GM23338 (cell line): ENCODE measurements at regions not wholly inside any gene's neighbourhood (a gene's known extent, or its start where the extent isn't known, plus 50 kb on each side); places are given as distances from the start of the nearest gene placed in this dataset.

Experiments
- ATAC-seq: fragments of 200-7000 bp; cut with Tn5 transposase; 3 replicates; pipeline ENCODE4 v1.9.1; 2020
- DNase-seq: peaks from one replicate; pipeline ENCODE4 v3.0.0-alpha.2; 2015; ENCODE audit warnings: low spot score
- H2AFZ ChIP-seq: fragments of 200-600 bp; sonication (generic); 2 replicates; pipeline ENCODE4 v1.8.0; 2016; ENCODE audit warnings: antibody characterized with exemption, mild to moderate bottlenecking, moderate library complexity
- H3F3A ChIP-seq: fragments of 200-600 bp; sonication (generic); replicated peaks from 2 replicates; pipeline ENCODE4 v1.8.0; 2017; ENCODE audit warnings: antibody characterized with exemption, mixed run types, low read depth
- H3K27ac ChIP-seq: fragments of 200-600 bp; sonication (generic); 2 replicates; pipeline ENCODE4 v1.6.1; 2016; ENCODE audit warnings: low read depth
- H3K27me3 ChIP-seq: fragments of 200-600 bp; sonication (generic); 2 replicates; pipeline ENCODE4 v1.8.0; 2016; ENCODE audit warnings: mild to moderate bottlenecking, mixed run types, moderate library complexity; ENCODE audit not compliant: insufficient read depth
- H3K36me3 ChIP-seq: fragments of 200-600 bp; sonication (generic); 2 replicates; pipeline ENCODE4 v1.8.0; 2016; ENCODE audit warnings: mild to moderate bottlenecking; ENCODE audit not compliant: insufficient read depth
- H3K4me1 ChIP-seq: fragments of 200-600 bp; sonication (generic); 2 replicates; pipeline ENCODE4 v1.8.0; 2016; ENCODE audit warnings: mild to moderate bottlenecking, moderate library complexity; ENCODE audit not compliant: insufficient read depth
- H3K4me2 ChIP-seq: fragments of 200-600 bp; sonication (generic); 2 replicates; pipeline ENCODE4 v1.7.1; 2017; ENCODE audit warnings: mixed run types
- H3K4me3 ChIP-seq: fragments of 200-600 bp; sonication (generic); 2 replicates; pipeline ENCODE4 v1.6.1; 2016; ENCODE audit warnings: mixed run types
- H3K79me2 ChIP-seq: fragments of 200-600 bp; sonication (generic); replicated peaks from 2 replicates; pipeline ENCODE4 v1.8.0; 2017; ENCODE audit warnings: mild to moderate bottlenecking; ENCODE audit not compliant: insufficient read depth
- H3K9me2 ChIP-seq: fragments of 200-600 bp; sonication (generic); 2 replicates; pipeline ENCODE4 v1.8.0; 2017; ENCODE audit not compliant: insufficient read depth
- H4K20me1 ChIP-seq: fragments of 200-600 bp; sonication (generic); replicated peaks from 2 replicates; pipeline ENCODE4 v1.8.0; 2017; ENCODE audit warnings: mild to moderate bottlenecking; ENCODE audit not compliant: insufficient read depth
- H3K27ac Mint-ChIP-seq: 2 replicates; pipeline ENCODE4 v1.8.0; 2020; ENCODE audit warnings: inconsistent platforms, mild to moderate bottlenecking, moderate library complexity, mixed read lengths
- H3K27me3 Mint-ChIP-seq: 3 replicates; pipeline ENCODE4 v1.8.0; 2022; ENCODE audit warnings: low read depth, mild to moderate bottlenecking, moderate library complexity, mixed read lengths, inconsistent platforms; ENCODE audit not compliant: insufficient read depth, poor library complexity
- H3K36me3 Mint-ChIP-seq: 3 replicates; pipeline ENCODE4 v1.8.0; 2021; ENCODE audit warnings: low read depth, mild to moderate bottlenecking, inconsistent platforms, moderate library complexity, mixed read lengths
- H3K4me1 Mint-ChIP-seq: 3 replicates; pipeline ENCODE4 v1.8.0; 2020; ENCODE audit warnings: mild to moderate bottlenecking, inconsistent platforms, mixed read lengths
- H3K4me3 Mint-ChIP-seq: 3 replicates; pipeline ENCODE4 v1.8.0; 2021; ENCODE audit warnings: moderate library complexity, mild to moderate bottlenecking, inconsistent platforms, mixed read lengths
- H3K9me3 Mint-ChIP-seq: 3 replicates; pipeline ENCODE4 v1.8.0; 2020; ENCODE audit warnings: moderate library complexity, mild to moderate bottlenecking, inconsistent platforms, mixed read lengths
- CREB1 ChIP-seq: fragments of 250-450 bp; sonication (Bioruptor Pico); IDR thresholded peaks from 2 replicates; pipeline ENCODE4 v1.5.0; 2020; ENCODE audit warnings: low read depth, mild to moderate bottlenecking, moderate library complexity
- EZH2 ChIP-seq: fragments of 200-600 bp; sonication (generic); IDR thresholded peaks from one replicate; pipeline ENCODE4 v1.8.0; 2017; ENCODE audit warnings: antibody characterized with exemption, mild to moderate bottlenecking, low read depth; ENCODE audit not compliant: unreplicated experiment
- EZH2phosphoT487 ChIP-seq: fragments of 200-600 bp; sonication (generic); IDR thresholded peaks from one replicate; pipeline ENCODE4 v1.8.1; 2018; ENCODE audit warnings: antibody characterized with exemption; ENCODE audit not compliant: unreplicated experiment
- JUNB ChIP-seq: IDR thresholded peaks from one replicate; pipeline ENCODE4 v1.6.1; 2016; ENCODE audit warnings: antibody characterized with exemption; ENCODE audit not compliant: unreplicated experiment
- NANOG ChIP-seq: IDR thresholded peaks from 2 replicates; pipeline ENCODE4 v1.6.1; 2016; ENCODE audit warnings: antibody characterized with exemption, borderline replicate concordance
- POLR2AphosphoS5 ChIP-seq: IDR thresholded peaks from 2 replicates; pipeline ENCODE4 v1.6.1; 2016; ENCODE audit warnings: antibody characterized with exemption, low read depth
- STAT1 ChIP-seq: IDR thresholded peaks from one replicate; pipeline ENCODE4 v1.6.1; 2016; ENCODE audit warnings: antibody characterized with exemption; ENCODE audit not compliant: unreplicated experiment
- ZNF114 ChIP-seq: fragments of 250-450 bp; sonication (Bioruptor Pico); IDR thresholded peaks from 2 replicates; pipeline ENCODE4 v1.5.0; 2020; ENCODE audit warnings: mild to moderate bottlenecking, moderate library complexity
- ZNF331 ChIP-seq: fragments of 250-450 bp; sonication (Bioruptor Pico); IDR thresholded peaks from 2 replicates; pipeline ENCODE4 v1.5.0; 2020; ENCODE audit warnings: low read depth, mild to moderate bottlenecking, moderate library complexity
- ZNF462 ChIP-seq: fragments of 250-450 bp; sonication (Bioruptor Pico); IDR thresholded peaks from 2 replicates; pipeline ENCODE4 v1.5.0; 2020; ENCODE audit warnings: mild to moderate bottlenecking, moderate library complexity
- TF ChIP-seq, protein P1 (sequence below), 2 experiments: fragments of 200-600 bp in 1 of 2; sonication (generic) in 1 of 2; conservative IDR thresholded peaks; 2 replicates each; pipeline versions ENCODE4 v1.5.1 to v1.6.1; 2016 to 2017; ENCODE audit warnings: antibody characterized with exemption in 2 of 2, low read depth in 2 of 2, mild to moderate bottlenecking in 2 of 2, moderate library complexity in 1 of 2
- TF ChIP-seq, protein P2 (sequence below): IDR thresholded peaks from one replicate; pipeline ENCODE4 v1.6.1; 2018; ENCODE audit warnings: antibody characterized with exemption; ENCODE audit not compliant: unreplicated experiment
- TF ChIP-seq, protein P3 (sequence below): IDR thresholded peaks from 2 replicates; pipeline ENCODE4 v1.6.1; 2016; ENCODE audit warnings: antibody characterized with exemption

GRCh38 chr7:9863545-9863944 lies 1110.1 kb upstream of the PHF14 start (continued):
- TF ChIP-seq JUNB (no peak), POLR2AphosphoS5 (no peak), ZNF331 (CRISPR knock-in tag) (no peak)

DNA sequence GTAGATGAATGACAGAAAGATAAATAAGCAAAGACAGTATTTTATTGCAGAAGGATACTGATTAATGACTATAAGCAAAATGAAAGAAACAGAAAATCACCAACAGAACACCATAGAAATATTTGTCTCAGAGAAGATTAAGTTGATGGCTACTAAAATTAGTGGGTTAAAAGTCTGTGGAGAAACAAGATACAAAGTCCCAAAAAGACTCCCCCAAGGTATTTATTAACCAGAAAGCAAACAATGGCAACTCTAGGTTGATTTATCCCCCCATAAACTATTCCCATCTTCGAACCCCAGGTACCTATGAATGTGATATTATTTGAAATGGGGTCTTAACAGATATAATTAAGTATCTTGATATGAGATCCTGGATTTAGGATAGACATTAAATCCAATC lies 1104.5 kb upstream of the PHF14 start:
- H3K79me2 ChIP-seq = no peaks in the 10 kb centered on the region
- H3K27ac ChIP-seq = no peak overlapping the region
- no peaks in the 10 kb centered on the region for H3F3A ChIP-seq
- no peaks in the 10 kb centered on the region for H3K27me3 ChIP-seq
- no peaks in the 10 kb centered on the region for H3K9me2 ChIP-seq
- TF ChIP-seq, protein P1, sequence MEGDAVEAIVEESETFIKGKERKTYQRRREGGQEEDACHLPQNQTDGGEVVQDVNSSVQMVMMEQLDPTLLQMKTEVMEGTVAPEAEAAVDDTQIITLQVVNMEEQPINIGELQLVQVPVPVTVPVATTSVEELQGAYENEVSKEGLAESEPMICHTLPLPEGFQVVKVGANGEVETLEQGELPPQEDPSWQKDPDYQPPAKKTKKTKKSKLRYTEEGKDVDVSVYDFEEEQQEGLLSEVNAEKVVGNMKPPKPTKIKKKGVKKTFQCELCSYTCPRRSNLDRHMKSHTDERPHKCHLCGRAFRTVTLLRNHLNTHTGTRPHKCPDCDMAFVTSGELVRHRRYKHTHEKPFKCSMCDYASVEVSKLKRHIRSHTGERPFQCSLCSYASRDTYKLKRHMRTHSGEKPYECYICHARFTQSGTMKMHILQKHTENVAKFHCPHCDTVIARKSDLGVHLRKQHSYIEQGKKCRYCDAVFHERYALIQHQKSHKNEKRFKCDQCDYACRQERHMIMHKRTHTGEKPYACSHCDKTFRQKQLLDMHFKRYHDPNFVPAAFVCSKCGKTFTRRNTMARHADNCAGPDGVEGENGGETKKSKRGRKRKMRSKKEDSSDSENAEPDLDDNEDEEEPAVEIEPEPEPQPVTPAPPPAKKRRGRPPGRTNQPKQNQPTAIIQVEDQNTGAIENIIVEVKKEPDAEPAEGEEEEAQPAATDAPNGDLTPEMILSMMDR (conservative IDR thresholded peaks at IDR 0.05; ENCODE audit: low read depth in 2 of 2) = no peak
- TF ChIP-seq EZH2phosphoT487 (no peak), ZNF462 (no peak), NANOG (no peak), ZNF114 (CRISPR knock-in tag) (no peak), EZH2 (no peak), ZNF331 (CRISPR knock-in tag) (no peak), JUNB (no peak), CREB1 (no peak), POLR2AphosphoS5 (no peak), STAT1 (no peak)
- TF ChIP-seq, protein P2, sequence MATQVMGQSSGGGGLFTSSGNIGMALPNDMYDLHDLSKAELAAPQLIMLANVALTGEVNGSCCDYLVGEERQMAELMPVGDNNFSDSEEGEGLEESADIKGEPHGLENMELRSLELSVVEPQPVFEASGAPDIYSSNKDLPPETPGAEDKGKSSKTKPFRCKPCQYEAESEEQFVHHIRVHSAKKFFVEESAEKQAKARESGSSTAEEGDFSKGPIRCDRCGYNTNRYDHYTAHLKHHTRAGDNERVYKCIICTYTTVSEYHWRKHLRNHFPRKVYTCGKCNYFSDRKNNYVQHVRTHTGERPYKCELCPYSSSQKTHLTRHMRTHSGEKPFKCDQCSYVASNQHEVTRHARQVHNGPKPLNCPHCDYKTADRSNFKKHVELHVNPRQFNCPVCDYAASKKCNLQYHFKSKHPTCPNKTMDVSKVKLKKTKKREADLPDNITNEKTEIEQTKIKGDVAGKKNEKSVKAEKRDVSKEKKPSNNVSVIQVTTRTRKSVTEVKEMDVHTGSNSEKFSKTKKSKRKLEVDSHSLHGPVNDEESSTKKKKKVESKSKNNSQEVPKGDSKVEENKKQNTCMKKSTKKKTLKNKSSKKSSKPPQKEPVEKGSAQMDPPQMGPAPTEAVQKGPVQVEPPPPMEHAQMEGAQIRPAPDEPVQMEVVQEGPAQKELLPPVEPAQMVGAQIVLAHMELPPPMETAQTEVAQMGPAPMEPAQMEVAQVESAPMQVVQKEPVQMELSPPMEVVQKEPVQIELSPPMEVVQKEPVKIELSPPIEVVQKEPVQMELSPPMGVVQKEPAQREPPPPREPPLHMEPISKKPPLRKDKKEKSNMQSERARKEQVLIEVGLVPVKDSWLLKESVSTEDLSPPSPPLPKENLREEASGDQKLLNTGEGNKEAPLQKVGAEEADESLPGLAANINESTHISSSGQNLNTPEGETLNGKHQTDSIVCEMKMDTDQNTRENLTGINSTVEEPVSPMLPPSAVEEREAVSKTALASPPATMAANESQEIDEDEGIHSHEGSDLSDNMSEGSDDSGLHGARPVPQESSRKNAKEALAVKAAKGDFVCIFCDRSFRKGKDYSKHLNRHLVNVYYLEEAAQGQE = no peak
- TF ChIP-seq, protein P3, sequence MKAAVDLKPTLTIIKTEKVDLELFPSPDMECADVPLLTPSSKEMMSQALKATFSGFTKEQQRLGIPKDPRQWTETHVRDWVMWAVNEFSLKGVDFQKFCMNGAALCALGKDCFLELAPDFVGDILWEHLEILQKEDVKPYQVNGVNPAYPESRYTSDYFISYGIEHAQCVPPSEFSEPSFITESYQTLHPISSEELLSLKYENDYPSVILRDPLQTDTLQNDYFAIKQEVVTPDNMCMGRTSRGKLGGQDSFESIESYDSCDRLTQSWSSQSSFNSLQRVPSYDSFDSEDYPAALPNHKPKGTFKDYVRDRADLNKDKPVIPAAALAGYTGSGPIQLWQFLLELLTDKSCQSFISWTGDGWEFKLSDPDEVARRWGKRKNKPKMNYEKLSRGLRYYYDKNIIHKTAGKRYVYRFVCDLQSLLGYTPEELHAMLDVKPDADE = no peak
- H3K4me3 Mint-ChIP-seq = no peak overlapping the region
- ATAC-seq (no peak), DNase-seq (no peak)
- H3K27ac Mint-ChIP-seq = no peak overlapping the region
- no peak overlapping the region for H3K4me3 ChIP-seq
- no peaks in the 10 kb centered on the region for H4K20me1 ChIP-seq
- H3K27me3 Mint-ChIP-seq = no peaks in the 10 kb centered on the region
- no peaks in the 10 kb centered on the region for H3K4me1 Mint-ChIP-seq
- peaks cover 2% of the 10 kb centered on the region; the same call in 1 of the 3 replicates for H3K36me3 Mint-ChIP-seq
- no peak overlapping the region for H2AFZ ChIP-seq
- no peak overlapping the region for H3K4me2 ChIP-seq
- 0 out of 3 replicates have a peak, but pooled peaks cover 6% of the 10 kb centered on the region for H3K9me3 Mint-ChIP-seq
- H3K36me3 ChIP-seq = no peaks in the 10 kb centered on the region
- H3K4me1 ChIP-seq = no peaks in the 10 kb centered on the region
